Activated CD4-positive, alpha-beta memory T cell treated with anti-CD3 and anti-CD28 coated beads, Interleukin-2, amount 10 ng/mL, durations not matched to agents 7 days and 5 days (primary cell): ENCODE measurements at regions not wholly inside any gene's neighbourhood (a gene's known extent, or its start where the extent isn't known, plus 50 kb on each side); places are given as distances from the start of the nearest gene placed in this dataset.

Experiments used
- CTCF ChIA-PET: fragments of 350-600 bp; sonication (Branson Sonifier 250); formaldehyde crosslinking; loops from one replicate; lab custom pipeline; 2021; ENCODE audit warnings: antibody characterized with exemption, inconsistent platforms; lab: Charles Lee
- POLR2A ChIA-PET: fragments of 350-600 bp; sonication (Branson Sonifier 250); formaldehyde crosslinking; loops from one replicate; lab custom pipeline; 2021; ENCODE audit warnings: antibody characterized with exemption; lab: Charles Lee
- DNase-seq: peaks from one replicate; pipeline ENCODE4 v3.0.0-alpha.2; 2020
- H3K27ac Mint-ChIP-seq: one replicate; pipeline ENCODE4 v1.8.0; 2021; ENCODE audit warnings: mild to moderate bottlenecking, mixed read lengths
- H3K27me3 Mint-ChIP-seq: one replicate; pipeline ENCODE4 v1.8.0; 2021; ENCODE audit warnings: mixed read lengths
- H3K36me3 Mint-ChIP-seq: one replicate; pipeline ENCODE4 v1.8.0; 2021; ENCODE audit warnings: low read depth, mixed read lengths
- H3K4me1 Mint-ChIP-seq: one replicate; pipeline ENCODE4 v1.8.0; 2021; ENCODE audit warnings: mixed read lengths
- H3K4me3 Mint-ChIP-seq: one replicate; pipeline ENCODE4 v1.8.0; 2021; ENCODE audit warnings: mild to moderate bottlenecking, mixed read lengths
- H3K9me3 Mint-ChIP-seq: one replicate; pipeline ENCODE4 v1.8.0; 2021; ENCODE audit warnings: mixed read lengths

DNA sequence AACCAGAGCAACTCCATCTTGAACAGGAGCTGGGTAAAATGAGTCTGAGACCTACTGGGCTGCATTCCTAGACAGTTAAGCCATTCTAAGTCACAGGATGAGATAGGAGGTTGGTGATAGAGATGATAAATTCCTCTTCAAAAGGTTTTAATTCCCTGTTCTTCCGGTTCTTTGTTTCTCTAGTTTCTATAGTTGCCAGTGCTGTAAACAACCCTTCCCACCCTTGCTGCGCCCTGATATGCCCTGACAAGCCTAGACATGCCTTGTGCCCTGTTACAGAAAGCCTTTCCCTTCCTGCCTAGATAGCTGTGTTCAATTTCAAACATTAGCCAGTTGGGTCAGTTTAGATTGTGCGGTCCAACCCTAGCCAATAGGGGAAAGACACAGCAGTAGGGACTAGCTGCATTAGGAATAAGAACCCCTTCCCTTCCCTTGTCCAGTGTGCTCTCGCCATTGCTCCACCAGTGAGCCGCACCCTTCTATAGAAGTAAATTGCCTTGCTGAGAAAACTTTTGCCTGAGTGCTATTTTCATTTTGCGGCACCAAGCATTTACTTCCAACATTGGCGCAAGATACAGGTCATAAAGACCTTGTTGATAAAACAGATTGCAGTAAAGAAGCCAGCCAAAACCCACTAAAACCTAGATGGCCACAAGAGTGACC, 52.5 kb upstream of the CCN2 start:
- Mint-ChIP-seq H3K4me3 (no peak overlapping the region), H3K9me3 (peaks cover 7% of the 10 kb centered on the region), H3K4me1 (peaks cover 2% of the 10 kb centered on the region), H3K27me3 (no peaks in the 10 kb centered on the region), H3K36me3 (no peaks in the 10 kb centered on the region), H3K27ac (no peak overlapping the region)
- no peak for DNase-seq
- CTCF ChIA-PET: no interaction called here
- POLR2A ChIA-PET: no interaction called here
